ELF-1 (cell line): ENCODE measurements at regions not wholly inside any gene's neighbourhood (a gene's known extent, or its start where the extent isn't known, plus 50 kb on each side); places are given as distances from the start of the nearest gene placed in this dataset.

Source experiments
- DNase-seq: peaks from one replicate; pipeline ENCODE4 v3.0.0-alpha.2; 2016; ENCODE audit warnings: low read depth, low spot score

GRCh38 chr21:16891821-16892220, 621.0 kb upstream of the CXADR start:
- no peak for DNase-seq

GRCh38 chr21:16900685-16901084, 612.2 kb upstream of the CXADR start:
- DNase-seq: no peak

- DNase-seq: no peak
These were observed 604.8 kb upstream of the CXADR start for GRCh38 chr21:16908077-16908476.

- DNase-seq: no peak
These were observed 602.2 kb upstream of the CXADR start for GRCh38 chr21:16910435-16911165.

- no peak for DNase-seq
These were observed 601.7 kb upstream of the CXADR start for GRCh38 chr21:16911166-16911607.

GRCh38 chr21:16912075-16912474, 600.8 kb upstream of the CXADR start:
- DNase-seq: no peak

- DNase-seq: peak; percentile 68
These were observed 599.8 kb upstream of the CXADR start for GRCh38 chr21:16913010-16913409.

- DNase-seq: no peak
These were observed 584.4 kb upstream of the CXADR start for GRCh38 chr21:16928439-16928838.

GRCh38 chr21:16932314-16932713, 580.5 kb upstream of the CXADR start:
- no peak for DNase-seq

GRCh38 chr21:16942703-16943102, 570.1 kb upstream of the CXADR start:
- DNase-seq: peak; percentile 65

GRCh38 chr21:16943231-16943630, 569.6 kb upstream of the CXADR start:
- no peak for DNase-seq

- no peak for DNase-seq
These were observed 567.3 kb upstream of the CXADR start for GRCh38 chr21:16945580-16945979.

GRCh38 chr21:16956824-16957223, 556.0 kb upstream of the CXADR start:
- DNase-seq: no peak

- DNase-seq: no peak
These were observed 547.4 kb upstream of the CXADR start for GRCh38 chr21:16965424-16965823.

GRCh38 chr21:16968436-16968835, 544.4 kb upstream of the CXADR start:
- no peak for DNase-seq

GRCh38 chr21:16969636-16970035, 543.2 kb upstream of the CXADR start:
- no peak for DNase-seq

- no peak for DNase-seq
These were observed 538.8 kb upstream of the CXADR start for GRCh38 chr21:16974060-16974459.

GRCh38 chr21:16976193-16976592, 536.6 kb upstream of the CXADR start:
- no peak for DNase-seq

- DNase-seq: no peak
These were observed 534.4 kb upstream of the CXADR start for GRCh38 chr21:16978309-16978895.

GRCh38 chr21:16979574-16979973, 533.3 kb upstream of the CXADR start:
- no peak for DNase-seq

- DNase-seq: no peak
These were observed 529.4 kb upstream of the CXADR start for GRCh38 chr21:16983420-16983819.

GRCh38 chr21:16992448-16992847, 520.4 kb upstream of the CXADR start:
- DNase-seq: no peak

- DNase-seq: no peak
These were observed 519.3 kb upstream of the CXADR start for GRCh38 chr21:16993416-16994038.
